Nephron progenitor cell (in vitro differentiated cells): ENCODE measurements at regions not wholly inside any gene's neighbourhood (a gene's known extent, or its start where the extent isn't known, plus 50 kb on each side); places are given as distances from the start of the nearest gene placed in this dataset.

Experiments used
- DNase-seq: peaks from one replicate; pipeline ENCODE4 v3.0.0; 2021
- H3K27ac Mint-ChIP-seq: 2 replicates; pipeline ENCODE4 v1.8.0; 2021; ENCODE audit warnings: mild to moderate bottlenecking, moderate library complexity, mixed read lengths
- H3K27me3 Mint-ChIP-seq: 2 replicates; pipeline ENCODE4 v1.8.0; 2021; ENCODE audit warnings: mild to moderate bottlenecking, low read depth, mixed read lengths; ENCODE audit not compliant: poor library complexity
- H3K36me3 Mint-ChIP-seq: 2 replicates; pipeline ENCODE4 v1.8.0; 2021; ENCODE audit warnings: low read depth, mixed read lengths
- H3K4me1 Mint-ChIP-seq: 2 replicates; pipeline ENCODE4 v1.8.0; 2021; ENCODE audit warnings: mixed read lengths
- H3K4me3 Mint-ChIP-seq: 2 replicates; pipeline ENCODE4 v1.8.0; 2021; ENCODE audit warnings: mild to moderate bottlenecking, moderate library complexity, mixed read lengths
- H3K9me3 Mint-ChIP-seq: 2 replicates; pipeline ENCODE4 v1.8.0; 2021; ENCODE audit warnings: mild to moderate bottlenecking, moderate library complexity, mixed read lengths
- CTCF ChIP-seq: fragments of 200-600 bp; sonication (generic); IDR thresholded peaks from 2 replicates; pipeline ENCODE4 v1.5.0; 2021; ENCODE audit warnings: antibody characterized with exemption

GRCh38 chr5:82332064-82332855 lies 54.1 kb upstream of the RPS23 start:
- no peaks in the 10 kb centered on the region for H3K27me3 Mint-ChIP-seq
- no peak overlapping the region for H3K27ac Mint-ChIP-seq
- peaks cover 21% of the 10 kb centered on the region for H3K9me3 Mint-ChIP-seq
- DNase-seq, result no peak
- no peak for TF ChIP-seq CTCF
- no peak overlapping the region for H3K4me3 Mint-ChIP-seq
- peaks cover 8% of the 10 kb centered on the region for H3K4me1 Mint-ChIP-seq
- peaks cover 23% of the 10 kb centered on the region for H3K36me3 Mint-ChIP-seq

- Mint-ChIP-seq H3K27ac (no peak overlapping the region), H3K36me3 (peaks cover 23% of the 10 kb centered on the region), H3K9me3 (peaks cover 21% of the 10 kb centered on the region), H3K4me3 (no peak overlapping the region), H3K4me1 (peaks cover 8% of the 10 kb centered on the region), H3K27me3 (no peaks in the 10 kb centered on the region)
- no peak for TF ChIP-seq CTCF
- DNase-seq, result no peak
Observed at GRCh38 chr5:82331557-82331956, 53.4 kb upstream of the RPS23 start.

GRCh38 chr5:82330530-82331270 lies 52.5 kb upstream of the RPS23 start:
- DNase-seq, result no peak
- Mint-ChIP-seq H3K27me3 (no peaks in the 10 kb centered on the region), H3K9me3 (peaks cover 21% of the 10 kb centered on the region), H3K36me3 (peaks cover 23% of the 10 kb centered on the region), H3K4me3 (no peak overlapping the region), H3K4me1 (peaks cover 8% of the 10 kb centered on the region), H3K27ac (no peak overlapping the region)
- no peak for TF ChIP-seq CTCF

GRCh38 chr5:82329393-82329792 lies 51.2 kb upstream of the RPS23 start:
- H3K9me3 Mint-ChIP-seq, result peaks cover 21% of the 10 kb centered on the region
- no peak overlapping the region for H3K4me3 Mint-ChIP-seq
- DNase-seq, result no peak
- no peak for TF ChIP-seq CTCF
- peaks cover 8% of the 10 kb centered on the region for H3K4me1 Mint-ChIP-seq
- no peak overlapping the region for H3K27ac Mint-ChIP-seq
- H3K36me3 Mint-ChIP-seq, result peaks cover 23% of the 10 kb centered on the region
- no peaks in the 10 kb centered on the region for H3K27me3 Mint-ChIP-seq
